Fibroblast of lung (primary cell): ENCODE measurements at regions not wholly inside any gene's neighbourhood (a gene's known extent, or its start where the extent isn't known, plus 50 kb on each side); places are given as distances from the start of the nearest gene placed in this dataset.

ENCODE experiments used
- DNase-seq, 2 donors: peaks; one replicate each; pipeline versions ENCODE4 v3.0.0 to v3.0.0-alpha.2; 2010; ENCODE audit warnings: low read depth in 2 of 2
- H2AFZ ChIP-seq: 2 replicates; pipeline ENCODE4 v1.5.1; 2012; ENCODE audit warnings: low read length, control low read depth, inconsistent platforms
- H3K27ac ChIP-seq: 2 replicates; pipeline ENCODE4 v1.5.1; 2011; ENCODE audit warnings: low read length, control low read depth; ENCODE audit not compliant: insufficient read depth
- H3K27me3 ChIP-seq: 2 replicates; pipeline ENCODE4 v1.5.1; 2011; ENCODE audit warnings: mild to moderate bottlenecking, low read length; ENCODE audit not compliant: control insufficient read depth, insufficient read depth
- H3K36me3 ChIP-seq: 2 replicates; pipeline ENCODE4 v1.5.1; 2011; ENCODE audit warnings: low read length; ENCODE audit not compliant: control insufficient read depth, insufficient read depth
- H3K4me1 ChIP-seq: 2 replicates; pipeline ENCODE4 v1.5.1; 2011; ENCODE audit warnings: low read length; ENCODE audit not compliant: control insufficient read depth, insufficient read depth; ENCODE audit errors: extremely low read depth
- H3K4me2 ChIP-seq: 2 replicates; pipeline ENCODE4 v1.5.1; 2011; ENCODE audit warnings: low read length, control low read depth; ENCODE audit not compliant: insufficient read depth; ENCODE audit errors: extremely low read depth
- H3K4me3 ChIP-seq, 4 experiments: fragments of 200-600 bp in 1 of 4; sonication (generic) in 1 of 4; replicated peaks in 1 of 4; 2 replicates each; pipeline ENCODE4 v1.5.1; 2011 to 2016; ENCODE audit warnings: low read length in 4 of 4, low read depth in 3 of 4, mild to moderate bottlenecking in 3 of 4, control low read depth in 2 of 4, inconsistent platforms in 1 of 4, mixed read lengths in 1 of 4; ENCODE audit not compliant: insufficient read depth in 1 of 4; ENCODE audit errors: control extremely low read depth in 1 of 4
- H3K79me2 ChIP-seq: 2 replicates; pipeline ENCODE4 v1.5.1; 2012; ENCODE audit warnings: mild to moderate bottlenecking, low read length, inconsistent platforms; ENCODE audit not compliant: control insufficient read depth, insufficient read depth
- H3K9ac ChIP-seq: 2 replicates; pipeline ENCODE4 v1.5.1; 2011; ENCODE audit warnings: mild to moderate bottlenecking, low read length, control low read depth; ENCODE audit not compliant: insufficient read depth
- H3K9me3 ChIP-seq: 2 replicates; pipeline ENCODE4 v1.5.1; 2012; ENCODE audit warnings: low read depth, low read length; ENCODE audit not compliant: control insufficient read depth, insufficient read depth
- H4K20me1 ChIP-seq: 2 replicates; pipeline ENCODE4 v1.5.1; 2011; ENCODE audit warnings: low read length; ENCODE audit not compliant: control insufficient read depth, insufficient read depth; ENCODE audit errors: extremely low read depth
- CTCF ChIP-seq, 2 donors: IDR thresholded peaks in 1 of 2; conservative IDR thresholded peaks in 1 of 2; 1 replicate in 1 of 2; 2 replicates in 1 of 2; pipeline ENCODE4 v1.5.1; 2011 to 2012; ENCODE audit warnings: low read length in 2 of 2, control low read depth in 1 of 2, inconsistent platforms in 1 of 2, low read depth in 1 of 2, mild to moderate bottlenecking in 1 of 2
- EZH2 ChIP-seq: IDR thresholded peaks from 2 replicates; pipeline ENCODE4 v1.5.1; 2012; ENCODE audit warnings: low read length, control low read depth, mild to moderate bottlenecking; ENCODE audit errors: missing control alignments

GRCh38 chr17:51395621-51396020 is 135.3 kb downstream of the UTP18 start:
- H2AFZ ChIP-seq = no peak overlapping the region
- no peaks in the 10 kb centered on the region for H3K79me2 ChIP-seq
- H3K27ac ChIP-seq = no peak overlapping the region
- no peak for DNase-seq
- no peak overlapping the region for H3K9ac ChIP-seq
- H3K27me3 ChIP-seq = no peaks in the 10 kb centered on the region
- no peaks in the 10 kb centered on the region for H3K9me3 ChIP-seq
- no peaks in the 10 kb centered on the region for H3K36me3 ChIP-seq
- TF ChIP-seq EZH2 (no peak), CTCF (conservative IDR thresholded peaks at IDR 0.05 in 1 of 2, IDR thresholded peaks at IDR 0.05 in 1 of 2; ENCODE audit: low read depth in 1 of 2, low read length in 2 of 2) (no peak)
- H3K4me3 ChIP-seq = no peak overlapping the region
- no peak overlapping the region for H3K4me2 ChIP-seq
- no peaks in the 10 kb centered on the region for H4K20me1 ChIP-seq
- H3K4me1 ChIP-seq = no peaks in the 10 kb centered on the region

- TF ChIP-seq CTCF (conservative IDR thresholded peaks at IDR 0.05 in 1 of 2, IDR thresholded peaks at IDR 0.05 in 1 of 2; ENCODE audit: low read depth in 1 of 2, low read length in 2 of 2) (no peak), EZH2 (no peak)
- Histone ChIP-seq H3K79me2 (no peaks in the 10 kb centered on the region), H2AFZ (no peak overlapping the region), H3K36me3 (no peaks in the 10 kb centered on the region), H3K27me3 (no peaks in the 10 kb centered on the region), H3K4me3 (no peak overlapping the region), H3K9me3 (no peaks in the 10 kb centered on the region), H3K9ac (no peak overlapping the region), H4K20me1 (no peaks in the 10 kb centered on the region), H3K4me1 (no peaks in the 10 kb centered on the region), H3K4me2 (no peak overlapping the region), H3K27ac (no peak overlapping the region)
- DNase-seq = peak in 1 of 2 donors; percentile 52
Observed at GRCh38 chr17:51397361-51398127, 137.2 kb downstream of the UTP18 start.

GRCh38 chr17:51398128-51398525 is 137.8 kb downstream of the UTP18 start:
- Histone ChIP-seq H3K36me3 (no peaks in the 10 kb centered on the region), H3K4me3 (no peak overlapping the region), H3K27me3 (no peaks in the 10 kb centered on the region), H3K27ac (no peak overlapping the region), H3K4me1 (no peaks in the 10 kb centered on the region), H3K9ac (no peak overlapping the region), H3K4me2 (no peak overlapping the region), H2AFZ (no peak overlapping the region), H3K9me3 (no peaks in the 10 kb centered on the region), H3K79me2 (no peaks in the 10 kb centered on the region), H4K20me1 (no peaks in the 10 kb centered on the region)
- TF ChIP-seq EZH2 (no peak), CTCF (conservative IDR thresholded peaks at IDR 0.05 in 1 of 2, IDR thresholded peaks at IDR 0.05 in 1 of 2; ENCODE audit: low read depth in 1 of 2, low read length in 2 of 2) (no peak)
- no peak for DNase-seq
